Stomach (tissue), 8 donors: ENCODE measurements at regions not wholly inside any gene's neighbourhood (a gene's known extent, or its start where the extent isn't known, plus 50 kb on each side); places are given as distances from the start of the nearest gene placed in this dataset.
"Not testable (repeated sequence)": the region's sequence is repeated elsewhere in the genome, so short reads cannot be mapped to it uniquely, and the experiment has no call there.

ENCODE experiments used
- DNase-seq, 2 donors: peaks; one replicate each; pipeline versions ENCODE4 v3.0.0 to v3.0.0-alpha.2; 2013 to 2019
- H3K27ac ChIP-seq, 5 donors: fragments of 200-600 bp in 4 of 5; sonication (generic) in 4 of 5; one replicate each; pipeline ENCODE4 v1.5.1; 2013 to 2019; ENCODE audit warnings: mild to moderate bottlenecking in 1 of 5, moderate library complexity in 1 of 5
- H3K27me3 ChIP-seq, 3 donors: fragments of 200-600 bp; sonication (generic); one replicate each; pipeline ENCODE4 v1.5.1; 2017 to 2019; ENCODE audit warnings: mixed run types in 1 of 3
- H3K36me3 ChIP-seq, 4 donors: fragments of 200-600 bp; sonication (generic); 1 replicate in 3 of 4; 2 replicates in 1 of 4; pipeline ENCODE4 v1.5.1; 2016 to 2019
- H3K4me1 ChIP-seq, 4 donors: fragments of 200-600 bp; sonication (generic); one replicate each; pipeline ENCODE4 v1.5.1; 2016 to 2019
- H3K4me3 ChIP-seq, 4 donors: fragments of 200-600 bp; sonication (generic) in 3 of 4; one replicate each; pipeline ENCODE4 v1.5.1; 2016 to 2019; ENCODE audit warnings: mild to moderate bottlenecking in 1 of 4
- H3K9me3 ChIP-seq, 4 donors: fragments of 200-600 bp; sonication (generic); one replicate each; pipeline ENCODE4 v1.5.1; 2016 to 2019
- CTCF ChIP-seq, 7 experiments: fragments of 450-650 bp in 4 of 7; fragments of 200-600 bp in 3 of 7; sonication (generic) in 3 of 7; IDR thresholded peaks; one replicate each; pipeline ENCODE4 v1.5.1; 2016 to 2019; ENCODE audit warnings: antibody characterized with exemption in 7 of 7, control low read depth in 2 of 7, mild to moderate bottlenecking in 1 of 7
- EP300 ChIP-seq: sonication (generic); formaldehyde crosslinking; IDR thresholded peaks from one replicate; pipeline ENCODE4 v1.6.1; 2017; ENCODE audit warnings: antibody characterized with exemption
- POLR2A ChIP-seq, 4 donors: fragments of 450-650 bp; IDR thresholded peaks; one replicate each; pipeline ENCODE4 v1.6.1; 2016; ENCODE audit warnings: antibody characterized with exemption in 4 of 4, control low read depth in 2 of 4, mild to moderate bottlenecking in 1 of 4, moderate library complexity in 1 of 4
- POLR2AphosphoS5 ChIP-seq, 3 donors: sonication (generic); formaldehyde crosslinking; IDR thresholded peaks; one replicate each; pipeline ENCODE4 v1.6.1; 2016; ENCODE audit warnings: antibody characterized with exemption in 3 of 3
- WGBS, 5 donors: extraction: QIAGEN DNeasy Blood & Tissue Kit in 3 of 5; methylation state at CpG; one replicate each; pipeline versions ENCODE4 v1.1.5 to v1.1.7; 2013 to 2018; 5-methylcytosine and 5-hydroxymethylcytosine counted together
- intact Hi-C: fragments of 100-400 bp; cut with DNase I; formaldehyde crosslinking; loops from one replicate; pipeline ENCODE4 v1.15.1; 2023; ENCODE audit warnings: low total_unique reads
- donor health status: healthy with polysubstance abuse.
- donor health status: Bipolar disorder and iron deficiency.
- donor health status: healthy.

- Histone ChIP-seq H3K27me3 (peaks cover 0 to 30% (median 0%) of the 10 kb centered on the region in 3 donors), H3K36me3 (no peaks in the 10 kb centered on the region), H3K4me1 (no peaks in the 10 kb centered on the region), H3K4me3 (no peak overlapping the region), H3K27ac (no peak overlapping the region), H3K9me3 (peaks cover 0 to 8% (median 0%) of the 10 kb centered on the region in 4 donors)
- intact Hi-C loops: no loop called here
- TF ChIP-seq POLR2AphosphoS5 (IDR thresholded peaks at IDR 0.05) (no peak), CTCF (IDR thresholded peaks at IDR 0.05) (no peak), POLR2A (IDR thresholded peaks at IDR 0.05) (no peak), EP300 (no peak)
- DNase-seq: no peak
- 79 to 95% (median 90%) methylated on average over 2 of the region's 2 CpGs for WGBS, 5 donors
Measured at GRCh38 chr5:174585472-174585871, 138.9 kb upstream of the MSX2 start.

- H3K9me3 ChIP-seq, DNase-seq, H3K36me3 ChIP-seq, H3K4me1 ChIP-seq, H3K4me3 ChIP-seq, H3K27ac ChIP-seq, intact Hi-C loops: not testable (repeated sequence)
- WGBS, 5 donors: 70 to 87% (median 85%) methylated on average over 4 of the region's 4 CpGs
- H3K27me3 ChIP-seq: peaks cover 0 to 25% (median 0%) of the 10 kb centered on the region in 3 donors
Measured at GRCh38 chr5:174586163-174586562, 138.2 kb upstream of the MSX2 start.

- Histone ChIP-seq H3K9me3 (peaks cover 0 to 8% (median 0%) of the 10 kb centered on the region in 4 donors), H3K4me3 (no peak overlapping the region), H3K4me1 (no peaks in the 10 kb centered on the region), H3K27ac (no peak overlapping the region), H3K27me3 (peaks cover 0 to 22% (median 0%) of the 10 kb centered on the region in 3 donors), H3K36me3 (no peaks in the 10 kb centered on the region)
- no peak for TF ChIP-seq CTCF (IDR thresholded peaks at IDR 0.05)
- no peak for TF ChIP-seq POLR2AphosphoS5 (IDR thresholded peaks at IDR 0.05)
- TF ChIP-seq POLR2A (IDR thresholded peaks at IDR 0.05): no peak
- TF ChIP-seq EP300: no peak
- intact Hi-C loops: no loop called here
- WGBS, 5 donors: 88 to 94% (median 92%) methylated on average over 7 of the region's 7 CpGs
- no peak for DNase-seq
Measured at GRCh38 chr5:174589011-174589410, 135.4 kb upstream of the MSX2 start.

- Histone ChIP-seq H3K36me3 (no peaks in the 10 kb centered on the region), H3K4me1 (no peaks in the 10 kb centered on the region), H3K4me3 (no peak overlapping the region), H3K9me3 (peaks cover 0 to 8% (median 0%) of the 10 kb centered on the region in 4 donors), H3K27me3 (peaks cover 0 to 22% (median 0%) of the 10 kb centered on the region in 3 donors), H3K27ac (no peak overlapping the region)
- no peak for TF ChIP-seq POLR2AphosphoS5 (IDR thresholded peaks at IDR 0.05)
- no peak for TF ChIP-seq CTCF (IDR thresholded peaks at IDR 0.05)
- TF ChIP-seq EP300: no peak
- no peak for DNase-seq
- intact Hi-C loops: no loop called here
- 28 to 45% (median 37%) methylated on average over 11 of the region's 11 CpGs for WGBS, 5 donors
Measured at GRCh38 chr5:174589599-174589998, 134.8 kb upstream of the MSX2 start.

- DNase-seq: no peak
- Histone ChIP-seq H3K36me3 (no peaks in the 10 kb centered on the region), H3K4me3 (no peak overlapping the region), H3K27ac (no peak overlapping the region), H3K4me1 (no peaks in the 10 kb centered on the region), H3K27me3 (peaks cover 0 to 22% (median 0%) of the 10 kb centered on the region in 3 donors), H3K9me3 (peaks cover 0 to 3% (median 0%) of the 10 kb centered on the region in 4 donors)
- 85 to 96% (median 89%) methylated on average over 3 of the region's 3 CpGs for WGBS, 5 donors
- no peak for TF ChIP-seq POLR2A (IDR thresholded peaks at IDR 0.05)
- no peak for TF ChIP-seq POLR2AphosphoS5 (IDR thresholded peaks at IDR 0.05)
- TF ChIP-seq EP300: no peak
- TF ChIP-seq CTCF (IDR thresholded peaks at IDR 0.05): no peak
- intact Hi-C loops: no loop called here
Measured at GRCh38 chr5:174590820-174591219, 133.6 kb upstream of the MSX2 start.
